ENCODE measurements at regions not wholly inside any gene's neighbourhood (a gene's known extent, or its start where the extent isn't known, plus 50 kb on each side); places are given as distances from the start of the nearest gene placed in this dataset.
"Not testable (repeated sequence)": the region's sequence is repeated elsewhere in the genome, so short reads cannot be mapped to it uniquely, and the experiment has no call there.

DNA sequence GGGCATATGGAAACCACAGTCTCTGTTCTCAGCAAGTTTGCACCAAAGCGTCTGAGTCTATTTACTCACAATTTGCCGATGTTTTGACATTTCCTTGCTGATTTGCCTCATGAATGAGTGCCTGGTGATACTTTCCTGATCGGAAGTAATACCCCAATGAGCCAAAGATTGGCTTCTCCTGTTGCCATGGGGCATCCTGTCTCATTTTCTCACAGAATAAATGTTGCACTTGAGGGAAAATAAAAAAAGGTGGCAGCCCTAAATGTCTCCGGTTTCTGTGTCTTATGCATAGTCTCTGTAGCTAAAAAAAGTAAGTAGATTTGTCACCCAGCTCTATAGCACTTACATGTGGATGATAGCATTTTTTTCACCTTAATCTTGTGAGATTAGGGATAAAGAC is 73.7 kb upstream of the CADPS start:
- peaks cover 3% of the 10 kb centered on the region for H3K27me3 ChIP-seq (ENCODE audit: control insufficient read depth, insufficient read depth, low read length)
- H3K4me3 ChIP-seq (ENCODE audit: low read depth, low read length) = no peak overlapping the region
- 32% methylated on average over 3 of the region's 4 CpGs for WGBS (ENCODE audit: insufficient coverage)
- no peaks in the 10 kb centered on the region for H3K4me1 ChIP-seq (ENCODE audit: control insufficient read depth, insufficient read depth, low read length)
- no peak overlapping the region for H3K27ac ChIP-seq (ENCODE audit: low read depth, low read length)
- DNase-seq (ENCODE audit: low read depth in 4 of 6, low spot score in 6 of 6) = peak in 1 of 6 donors; percentile 83
- H3K9me3 ChIP-seq (ENCODE audit: control insufficient read depth, insufficient read depth, low read length) = no peaks in the 10 kb centered on the region
- no peaks in the 10 kb centered on the region for H3K36me3 ChIP-seq (ENCODE audit: control insufficient read depth, insufficient read depth, low read length)

DNA sequence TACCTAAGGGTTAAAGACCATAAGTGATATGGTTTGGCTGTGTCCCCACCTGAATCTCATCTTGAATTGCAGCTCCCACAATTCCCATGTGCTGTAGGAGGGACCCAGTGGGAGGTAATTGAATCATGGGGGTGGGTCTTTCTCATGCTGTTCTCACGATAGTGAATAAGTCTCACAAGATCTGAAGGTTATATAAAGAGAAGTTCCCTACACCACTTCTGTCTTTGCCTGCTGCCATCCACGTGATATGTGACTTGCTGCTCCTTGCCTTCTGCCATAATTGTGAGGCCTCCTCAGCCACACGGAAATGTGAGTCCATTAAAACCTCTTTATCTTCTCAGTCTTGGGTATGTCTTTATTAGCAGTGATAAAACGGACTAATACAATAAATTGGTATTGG is 75.0 kb upstream of the CADPS start:
- no peak overlapping the region for H3K27ac ChIP-seq (ENCODE audit: low read depth, low read length)
- no peaks in the 10 kb centered on the region for H3K36me3 ChIP-seq (ENCODE audit: control insufficient read depth, insufficient read depth, low read length)
- DNase-seq (ENCODE audit: low read depth in 4 of 6, low spot score in 6 of 6) = no peak
- no peak overlapping the region for H3K4me3 ChIP-seq (ENCODE audit: low read depth, low read length)
- peaks cover 3% of the 10 kb centered on the region for H3K27me3 ChIP-seq (ENCODE audit: control insufficient read depth, insufficient read depth, low read length)
- no peaks in the 10 kb centered on the region for H3K4me1 ChIP-seq (ENCODE audit: control insufficient read depth, insufficient read depth, low read length)
- WGBS (ENCODE audit: insufficient coverage) = no CpG with 5 or more reads among the region's 4 CpGs
- no peaks in the 10 kb centered on the region for H3K9me3 ChIP-seq (ENCODE audit: control insufficient read depth, insufficient read depth, low read length)

DNA sequence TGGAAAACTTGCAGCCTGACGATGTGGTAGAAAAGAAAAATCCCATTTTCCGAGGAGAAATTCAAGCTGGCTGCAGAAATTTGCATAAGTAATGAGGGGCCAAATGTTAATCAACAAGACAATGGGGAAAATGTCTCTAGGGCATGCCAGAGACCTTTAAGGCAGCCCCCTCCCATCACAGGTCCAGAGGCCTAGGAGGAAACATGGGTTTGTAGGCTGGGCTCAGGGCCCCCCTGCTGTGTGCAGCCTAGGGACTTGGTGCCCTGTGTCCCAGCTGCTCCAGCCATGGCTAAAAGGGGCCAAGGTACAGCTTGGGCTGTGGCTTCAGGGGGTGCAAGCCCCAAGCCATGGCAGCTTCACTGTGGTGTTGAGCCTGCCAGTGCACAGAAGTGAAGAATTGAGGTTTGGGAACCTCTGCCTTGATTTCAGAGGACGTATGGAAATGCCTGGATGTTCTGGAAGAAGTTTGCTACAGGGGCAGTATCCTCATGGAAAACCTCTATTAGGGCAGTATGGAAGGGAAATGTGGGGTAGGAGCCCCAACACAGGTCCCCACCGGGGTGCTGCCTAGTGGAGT is 75.9 kb upstream of the CADPS start:
- Histone ChIP-seq H3K9me3 (ENCODE audit: control insufficient read depth, insufficient read depth, low read length) (no peaks in the 10 kb centered on the region), H3K36me3 (ENCODE audit: control insufficient read depth, insufficient read depth, low read length) (no peaks in the 10 kb centered on the region), H3K27me3 (ENCODE audit: control insufficient read depth, insufficient read depth, low read length) (peaks cover 3% of the 10 kb centered on the region), H3K4me3 (ENCODE audit: low read depth, low read length) (no peak overlapping the region), H3K4me1 (ENCODE audit: control insufficient read depth, insufficient read depth, low read length) (no peaks in the 10 kb centered on the region), H3K27ac (ENCODE audit: low read depth, low read length) (no peak overlapping the region)
- 85% methylated on average over 3 of the region's 4 CpGs for WGBS (ENCODE audit: insufficient coverage)
- DNase-seq (ENCODE audit: low read depth in 4 of 6, low spot score in 6 of 6) = no peak

DNA sequence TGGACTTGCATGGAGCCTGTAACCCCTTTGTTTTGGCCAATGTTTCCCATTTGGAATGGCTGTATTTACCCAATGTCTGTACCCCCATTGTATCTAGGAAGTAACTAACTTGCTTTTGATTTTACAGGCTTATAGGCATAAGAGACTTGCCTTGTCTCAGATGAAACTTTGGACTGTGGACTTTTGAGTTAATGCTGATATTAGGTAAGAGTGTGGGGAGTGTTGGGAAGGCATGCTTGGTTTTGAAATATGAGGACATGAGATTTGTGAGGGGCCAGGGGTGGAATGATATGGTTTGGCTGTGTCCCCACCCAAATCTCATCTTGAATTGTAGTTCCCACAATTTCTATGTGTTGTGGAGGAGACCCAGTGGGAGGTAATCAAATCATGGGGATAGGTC is 76.7 kb upstream of the CADPS start:
- not testable (repeated sequence) for DNase-seq (ENCODE audit: low read depth in 4 of 6, low spot score in 6 of 6); H3K4me3 ChIP-seq (ENCODE audit: low read depth, low read length); H3K4me1 ChIP-seq (ENCODE audit: control insufficient read depth, insufficient read depth, low read length); H3K27ac ChIP-seq (ENCODE audit: low read depth, low read length); H3K36me3 ChIP-seq (ENCODE audit: control insufficient read depth, insufficient read depth, low read length); H3K27me3 ChIP-seq (ENCODE audit: control insufficient read depth, insufficient read depth, low read length); H3K9me3 ChIP-seq (ENCODE audit: control insufficient read depth, insufficient read depth, low read length)

DNA sequence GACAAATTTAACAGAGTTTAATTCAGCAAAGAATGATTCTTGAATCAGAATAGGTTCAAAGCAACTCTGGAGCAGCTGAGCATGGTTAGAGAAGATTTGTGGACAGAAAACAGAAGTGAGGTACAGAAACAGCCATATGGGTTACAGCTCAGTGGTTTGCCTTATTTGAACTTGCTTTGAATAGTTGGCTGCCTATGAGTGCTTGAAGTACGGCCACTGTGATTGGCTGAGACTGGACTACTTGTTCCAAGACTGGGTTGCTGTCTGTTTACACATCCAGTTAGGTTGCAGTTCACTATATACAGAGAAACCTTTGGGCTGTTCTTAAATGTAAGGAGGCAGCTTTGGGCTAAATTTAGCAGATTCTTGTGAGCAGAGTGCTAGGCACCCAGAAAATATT is 79.4 kb upstream of the CADPS start:
- Histone ChIP-seq H3K9me3 (ENCODE audit: control insufficient read depth, insufficient read depth, low read length) (no peaks in the 10 kb centered on the region), H3K36me3 (ENCODE audit: control insufficient read depth, insufficient read depth, low read length) (no peaks in the 10 kb centered on the region), H3K4me1 (ENCODE audit: control insufficient read depth, insufficient read depth, low read length) (no peaks in the 10 kb centered on the region), H3K4me3 (ENCODE audit: low read depth, low read length) (no peak overlapping the region), H3K27me3 (ENCODE audit: control insufficient read depth, insufficient read depth, low read length) (no peaks in the 10 kb centered on the region), H3K27ac (ENCODE audit: low read depth, low read length) (no peak overlapping the region)
- DNase-seq (ENCODE audit: low read depth in 4 of 6, low spot score in 6 of 6) = peak in 2 of 6 donors; percentile 18 to 72
- 33% methylated on average over 1 of the region's 1 CpG for WGBS (ENCODE audit: insufficient coverage)

DNA sequence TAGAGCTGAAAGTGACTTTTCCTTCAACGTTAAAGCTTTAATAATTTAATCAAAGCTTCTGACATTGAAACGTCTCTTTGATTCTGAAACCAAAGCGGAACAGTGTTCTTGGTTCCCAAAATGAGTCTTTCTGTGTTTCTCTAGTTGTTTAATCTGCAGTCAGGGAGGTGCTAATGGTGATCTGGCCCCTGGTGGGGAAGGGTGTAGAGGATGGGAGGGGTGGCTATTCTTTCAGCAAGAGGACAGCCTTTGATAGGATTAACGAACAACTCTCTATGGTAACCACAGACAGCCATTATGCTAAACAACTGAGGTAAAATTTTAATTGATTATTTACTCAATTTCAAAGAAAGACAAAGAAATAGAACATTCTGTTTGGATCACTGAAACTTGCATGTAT is 79.9 kb upstream of the CADPS start:
- Histone ChIP-seq H3K27me3 (ENCODE audit: control insufficient read depth, insufficient read depth, low read length) (no peaks in the 10 kb centered on the region), H3K4me3 (ENCODE audit: low read depth, low read length) (no peak overlapping the region), H3K4me1 (ENCODE audit: control insufficient read depth, insufficient read depth, low read length) (no peaks in the 10 kb centered on the region), H3K9me3 (ENCODE audit: control insufficient read depth, insufficient read depth, low read length) (no peaks in the 10 kb centered on the region), H3K27ac (ENCODE audit: low read depth, low read length) (no peak overlapping the region), H3K36me3 (ENCODE audit: control insufficient read depth, insufficient read depth, low read length) (no peaks in the 10 kb centered on the region)
- WGBS (ENCODE audit: insufficient coverage) = 80% methylated on average over 1 of the region's 4 CpGs
- no peak for DNase-seq (ENCODE audit: low read depth in 4 of 6, low spot score in 6 of 6)

DNA sequence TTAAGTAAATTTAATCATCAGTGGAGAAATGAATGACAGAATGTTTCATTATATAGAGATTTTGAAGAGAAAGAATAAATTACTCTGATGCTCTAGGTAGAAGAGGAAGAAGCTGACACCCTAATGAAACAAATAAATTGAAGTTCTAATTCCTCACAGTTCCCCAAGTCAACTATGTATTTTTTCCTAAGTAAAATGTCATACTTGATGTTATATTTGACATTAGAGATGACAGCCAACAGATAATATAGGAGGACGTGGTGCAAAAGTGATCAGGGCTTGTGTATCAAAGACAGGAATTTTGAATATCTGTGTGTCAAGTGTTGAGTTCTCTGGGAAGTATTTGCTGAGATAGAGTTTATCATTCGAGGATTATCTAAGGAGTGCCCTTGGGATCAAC is 81.2 kb upstream of the CADPS start:
- DNase-seq (ENCODE audit: low read depth in 4 of 6, low spot score in 6 of 6) = no peak
- H3K9me3 ChIP-seq (ENCODE audit: control insufficient read depth, insufficient read depth, low read length) = no peaks in the 10 kb centered on the region
- H3K4me3 ChIP-seq (ENCODE audit: low read depth, low read length) = no peak overlapping the region
- WGBS (ENCODE audit: insufficient coverage) = 87% methylated on average over 2 of the region's 2 CpGs
- H3K36me3 ChIP-seq (ENCODE audit: control insufficient read depth, insufficient read depth, low read length) = no peaks in the 10 kb centered on the region
- no peaks in the 10 kb centered on the region for H3K27me3 ChIP-seq (ENCODE audit: control insufficient read depth, insufficient read depth, low read length)
- H3K4me1 ChIP-seq (ENCODE audit: control insufficient read depth, insufficient read depth, low read length) = no peaks in the 10 kb centered on the region
- H3K27ac ChIP-seq (ENCODE audit: low read depth, low read length) = no peak overlapping the region

DNA sequence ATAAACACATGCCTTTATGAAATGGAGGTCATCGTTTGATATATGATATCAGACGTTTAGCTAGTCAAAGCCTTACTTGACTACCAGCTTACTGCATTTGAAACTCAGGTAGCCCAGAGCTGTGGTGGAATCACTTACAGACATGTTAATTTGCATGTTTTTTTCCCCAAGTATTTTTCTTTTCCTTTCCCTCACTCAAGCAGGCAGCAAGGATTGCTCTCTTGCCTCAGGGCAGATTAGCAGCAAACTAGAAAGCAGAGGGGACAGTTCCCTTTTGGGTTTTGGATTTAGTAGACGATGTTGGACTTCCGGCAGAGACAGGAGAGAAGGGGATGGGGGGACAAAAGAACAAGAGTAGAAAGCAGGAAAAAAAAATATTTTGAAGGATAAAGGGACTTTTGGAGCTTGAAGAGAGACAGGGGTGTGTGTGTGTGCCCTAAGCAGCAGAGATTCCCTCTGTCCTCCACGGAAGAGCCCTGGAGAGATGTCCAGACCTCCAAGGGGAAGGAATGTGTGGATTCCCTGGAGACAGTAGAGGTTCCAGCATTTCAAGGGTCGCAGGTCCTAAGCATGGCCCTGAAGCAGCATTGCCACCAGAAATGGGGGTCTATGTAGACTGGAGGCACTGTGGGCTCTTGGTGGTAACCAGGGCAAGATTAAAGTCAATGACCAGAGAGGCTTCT is 86.8 kb upstream of the CADPS start:
- DNase-seq (ENCODE audit: low read depth in 4 of 6, low spot score in 6 of 6) = no peak
- no peak overlapping the region for H3K4me3 ChIP-seq (ENCODE audit: low read depth, low read length)
- no peaks in the 10 kb centered on the region for H3K36me3 ChIP-seq (ENCODE audit: control insufficient read depth, insufficient read depth, low read length)
- H3K9me3 ChIP-seq (ENCODE audit: control insufficient read depth, insufficient read depth, low read length) = no peaks in the 10 kb centered on the region
- no peak overlapping the region for H3K27ac ChIP-seq (ENCODE audit: low read depth, low read length)
- H3K4me1 ChIP-seq (ENCODE audit: control insufficient read depth, insufficient read depth, low read length) = peaks cover 3% of the 10 kb centered on the region
- 82% methylated on average over 4 of the region's 6 CpGs for WGBS (ENCODE audit: insufficient coverage)
- H3K27me3 ChIP-seq (ENCODE audit: control insufficient read depth, insufficient read depth, low read length) = no peaks in the 10 kb centered on the region

DNA sequence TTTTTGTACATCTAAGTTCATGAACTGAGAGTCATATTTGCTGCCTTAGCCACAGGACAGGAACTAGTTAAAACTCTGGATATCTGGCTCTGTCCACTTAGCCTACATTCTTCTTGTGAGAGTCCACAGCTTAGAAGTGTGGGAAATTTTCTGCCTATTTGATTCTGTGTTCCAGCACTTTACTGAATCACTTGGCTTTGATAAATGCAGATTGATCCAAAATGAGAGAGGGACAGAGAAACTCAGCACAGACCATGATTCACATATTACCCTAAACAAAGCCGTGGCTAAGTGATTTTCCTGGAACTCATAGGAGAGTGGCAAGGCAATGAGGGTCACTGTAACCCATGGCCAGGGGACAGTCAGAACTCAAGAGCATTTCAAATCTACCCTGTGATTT is 87.5 kb upstream of the CADPS start:
- H3K27ac ChIP-seq (ENCODE audit: low read depth, low read length) = no peak overlapping the region
- H3K4me3 ChIP-seq (ENCODE audit: low read depth, low read length) = no peak overlapping the region
- DNase-seq (ENCODE audit: low read depth in 4 of 6, low spot score in 6 of 6) = peak in 2 of 6 donors; percentile 58 to 69
- H3K9me3 ChIP-seq (ENCODE audit: control insufficient read depth, insufficient read depth, low read length) = no peaks in the 10 kb centered on the region
- no peaks in the 10 kb centered on the region for H3K27me3 ChIP-seq (ENCODE audit: control insufficient read depth, insufficient read depth, low read length)
- no peaks in the 10 kb centered on the region for H3K36me3 ChIP-seq (ENCODE audit: control insufficient read depth, insufficient read depth, low read length)
- 17% methylated on average over 1 of the region's 1 CpG for WGBS (ENCODE audit: insufficient coverage)
- peaks cover 3% of the 10 kb centered on the region for H3K4me1 ChIP-seq (ENCODE audit: control insufficient read depth, insufficient read depth, low read length)

DNA sequence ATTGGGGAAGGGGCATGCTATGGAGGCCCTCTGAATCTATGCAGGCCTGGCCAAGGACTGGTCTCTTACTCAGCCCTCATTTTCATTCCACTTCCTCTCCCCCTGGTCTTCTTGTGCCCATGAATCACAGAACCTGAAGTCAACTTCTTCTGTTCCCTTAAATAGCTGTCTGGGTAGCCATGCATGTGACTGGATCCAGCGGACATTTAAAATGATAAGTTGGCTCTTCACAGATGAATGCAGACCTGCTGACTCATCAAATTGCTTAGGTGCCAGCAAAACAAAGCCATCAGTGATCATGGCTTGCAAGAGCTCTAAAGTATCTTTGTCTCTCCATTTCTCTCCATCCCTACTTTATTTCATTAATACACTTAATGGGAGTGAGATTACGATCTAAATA is 90.1 kb upstream of the CADPS start:
- DNase-seq (ENCODE audit: low read depth in 4 of 6, low spot score in 6 of 6) = peak in 1 of 6 donors; percentile 43
- Histone ChIP-seq H3K36me3 (ENCODE audit: control insufficient read depth, insufficient read depth, low read length) (no peaks in the 10 kb centered on the region), H3K4me3 (ENCODE audit: low read depth, low read length) (no peak overlapping the region), H3K27me3 (ENCODE audit: control insufficient read depth, insufficient read depth, low read length) (no peaks in the 10 kb centered on the region), H3K4me1 (ENCODE audit: control insufficient read depth, insufficient read depth, low read length) (peaks cover 3% of the 10 kb centered on the region), H3K9me3 (ENCODE audit: control insufficient read depth, insufficient read depth, low read length) (no peaks in the 10 kb centered on the region), H3K27ac (ENCODE audit: low read depth, low read length) (no peak overlapping the region)
- 64% methylated on average over 1 of the region's 2 CpGs for WGBS (ENCODE audit: insufficient coverage)

Data from spinal cord (tissue), 9 donors.